Activated T-helper 9 cell treated with anti-CD3 and anti-CD28 coated beads, Interleukin-2, amount 50 U/mL, for 16 hours (primary cell): ENCODE measurements at regions not wholly inside any gene's neighbourhood (a gene's known extent, or its start where the extent isn't known, plus 50 kb on each side); places are given as distances from the start of the nearest gene placed in this dataset.
A peak's percentile ranks its signal among the peaks of the same experiment; 100 is the strongest.
"Not testable (repeated sequence)": the region's sequence is repeated elsewhere in the genome, so short reads cannot be mapped to it uniquely, and the experiment has no call there.

Experiments
- DNase-seq: peaks from one replicate; pipeline ENCODE4 v3.0.0-alpha.2; 2020; ENCODE audit warnings: low read depth

DNA sequence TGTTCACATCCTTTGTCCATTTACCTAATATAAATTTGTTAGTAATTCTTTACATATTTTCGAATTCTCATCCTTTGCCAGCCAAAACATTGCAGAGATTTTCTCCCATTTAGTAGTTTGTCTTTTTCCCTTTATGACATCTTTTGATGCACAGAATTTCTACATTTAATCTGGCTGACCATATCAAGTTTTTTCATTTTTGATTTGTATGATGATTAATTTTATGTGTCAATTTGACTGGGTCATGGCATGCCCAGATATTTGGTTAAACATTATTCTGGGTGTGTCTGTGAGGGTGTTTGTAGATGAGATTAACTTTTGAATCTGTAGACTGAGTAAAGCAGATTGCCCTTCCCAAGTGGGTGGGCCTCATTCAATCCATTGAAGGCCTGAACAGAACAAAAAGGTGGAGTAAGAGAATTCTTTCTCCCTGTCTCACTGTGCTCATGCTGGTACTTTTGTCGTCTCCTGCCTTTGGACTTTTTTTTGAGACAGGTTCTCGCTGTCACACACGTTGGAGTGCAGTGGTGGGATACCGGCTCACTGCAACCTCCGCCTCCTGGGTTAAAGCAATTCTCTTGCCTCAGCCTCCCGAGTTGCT lies 72.1 kb upstream of the EPB41L1 start:
- DNase-seq, result no peak

DNA sequence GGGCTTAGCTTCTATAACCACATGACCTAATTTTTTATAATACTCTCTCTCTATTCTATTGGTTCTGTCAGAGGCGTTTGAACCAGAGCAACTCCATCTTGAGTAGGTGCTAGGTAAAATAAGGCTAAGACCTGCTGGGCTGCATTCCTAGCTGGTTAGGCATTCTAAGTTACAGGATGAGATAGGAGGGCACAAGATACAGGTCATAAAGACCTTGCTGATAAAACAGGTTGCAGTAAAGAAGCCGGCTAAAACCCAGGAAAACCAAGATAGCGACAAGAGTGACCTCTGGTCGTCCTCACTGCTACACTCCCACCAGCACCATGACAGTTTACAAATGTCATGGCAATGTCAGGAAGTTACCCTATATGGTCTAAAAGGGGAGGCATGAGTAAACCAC lies 71.3 kb upstream of the EPB41L1 start:
- not testable (repeated sequence) for DNase-seq

DNA sequence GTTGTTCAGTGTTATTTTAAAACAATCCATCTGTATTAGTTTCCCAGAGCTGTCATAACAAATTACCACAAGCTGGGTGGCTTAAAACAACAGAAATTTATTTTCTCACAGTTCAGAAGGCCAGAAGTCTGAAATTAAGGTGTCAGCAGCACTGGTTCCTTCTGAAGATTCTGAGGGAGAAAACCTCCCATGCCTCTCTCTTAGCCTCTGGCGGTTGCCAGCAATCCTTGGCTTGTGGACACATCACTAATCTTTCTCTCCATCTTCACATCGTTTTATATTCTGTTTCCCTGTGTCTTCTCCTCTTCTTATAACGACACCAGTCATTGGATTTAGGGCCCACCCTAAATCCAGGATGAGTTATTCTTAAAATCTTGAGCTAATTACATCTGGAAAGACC lies 70.2 kb upstream of the EPB41L1 start:
- DNase-seq, result no peak

DNA sequence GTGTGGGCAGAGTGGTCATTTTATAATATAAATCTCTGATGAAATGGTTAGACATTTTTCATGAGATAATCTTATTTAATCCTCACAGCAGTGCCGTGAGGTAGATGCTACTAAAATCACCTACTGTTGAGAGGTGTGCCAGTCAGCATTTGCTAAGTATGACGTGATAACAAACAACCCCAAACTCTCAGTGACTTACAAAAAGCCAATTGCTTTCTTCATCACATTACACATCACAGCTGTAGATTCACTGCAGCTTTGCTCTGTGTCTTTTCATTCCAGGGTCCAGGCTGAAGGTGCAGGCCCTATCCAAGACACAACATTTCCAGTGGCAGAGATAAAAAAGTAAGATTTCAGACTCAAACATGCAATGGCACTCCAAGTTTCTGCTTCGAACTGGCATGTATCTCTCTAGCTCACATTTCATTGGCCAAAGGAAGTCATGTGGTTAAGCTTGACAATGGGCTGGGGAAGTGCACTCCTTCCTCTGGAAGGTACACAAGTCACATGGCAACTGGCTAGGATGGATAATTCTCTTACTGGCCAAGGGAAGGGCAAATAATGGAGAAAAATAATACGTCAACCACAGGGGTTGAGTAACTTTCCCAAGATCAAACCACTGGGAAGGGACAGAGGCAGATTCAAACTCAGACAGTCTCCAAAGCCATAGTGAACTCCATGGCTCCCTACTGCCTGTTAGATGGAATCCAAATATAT lies 69.5 kb upstream of the EPB41L1 start:
- no peak for DNase-seq

DNA sequence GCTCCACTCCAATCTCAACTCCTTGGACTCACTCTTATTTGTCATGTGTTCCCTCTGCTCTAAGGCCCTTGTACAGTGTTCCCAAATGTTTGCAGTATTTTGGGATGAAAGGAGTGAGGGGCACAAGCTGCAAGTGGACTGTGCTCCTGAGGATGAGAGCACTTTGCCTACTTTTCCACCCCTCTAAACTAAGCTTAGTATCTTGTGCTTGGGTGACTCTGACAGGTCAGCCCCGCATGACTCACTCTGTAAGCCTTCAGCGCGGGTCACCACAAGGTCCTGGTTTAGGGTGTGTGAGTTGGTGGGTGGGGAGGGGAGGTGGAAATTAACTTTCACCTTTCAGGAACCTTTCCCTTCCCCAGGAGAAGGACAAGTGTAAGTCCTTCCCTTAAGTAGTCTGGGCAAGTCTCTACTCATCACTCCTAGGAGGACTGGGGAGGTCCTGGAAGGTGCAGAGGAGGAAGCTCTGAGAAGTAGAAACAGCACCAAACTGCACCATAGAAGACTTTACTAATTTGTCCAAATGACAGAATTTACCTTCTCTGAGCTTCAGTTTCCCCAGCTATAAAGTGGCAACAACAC lies 68.8 kb upstream of the EPB41L1 start:
- no peak for DNase-seq

DNA sequence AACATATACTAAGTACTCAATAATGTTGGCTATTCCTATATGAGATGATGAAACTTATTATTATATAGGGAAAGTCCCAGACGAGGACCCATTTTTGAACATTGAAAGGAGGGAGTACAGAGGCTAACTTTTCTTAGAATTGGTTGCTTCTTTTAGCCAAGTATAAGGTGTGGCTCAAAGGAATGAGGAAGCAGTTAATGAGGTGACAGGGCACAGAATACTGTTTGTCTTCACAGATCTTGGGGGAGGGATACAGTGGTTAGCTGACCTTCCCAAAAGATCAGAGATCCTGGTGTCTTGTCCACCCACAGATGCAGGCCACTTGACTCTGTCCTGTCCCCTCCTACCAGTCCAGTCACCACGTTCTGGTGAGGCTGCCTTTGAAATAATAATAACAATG lies 67.8 kb upstream of the EPB41L1 start:
- DNase-seq, result no peak

DNA sequence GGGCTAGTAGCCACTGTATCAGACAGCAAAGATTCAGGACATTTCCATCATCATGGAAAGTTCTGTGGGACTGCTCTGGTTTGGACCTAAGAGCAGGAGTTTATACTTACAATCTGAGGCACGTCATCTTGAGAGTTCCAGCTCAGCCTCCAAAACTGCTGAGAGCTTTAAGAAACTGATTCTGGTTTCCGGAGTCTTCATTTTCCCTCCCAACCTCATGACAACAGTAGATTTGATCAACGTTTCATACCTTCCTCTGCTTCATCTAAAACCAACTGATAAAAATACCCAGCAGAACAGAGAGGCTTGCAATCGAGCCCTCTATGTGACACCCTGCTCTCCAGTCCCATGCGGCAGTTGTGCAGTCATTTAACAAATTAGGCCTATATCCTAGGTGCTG lies 64.3 kb upstream of the EPB41L1 start:
- no peak for DNase-seq

DNA sequence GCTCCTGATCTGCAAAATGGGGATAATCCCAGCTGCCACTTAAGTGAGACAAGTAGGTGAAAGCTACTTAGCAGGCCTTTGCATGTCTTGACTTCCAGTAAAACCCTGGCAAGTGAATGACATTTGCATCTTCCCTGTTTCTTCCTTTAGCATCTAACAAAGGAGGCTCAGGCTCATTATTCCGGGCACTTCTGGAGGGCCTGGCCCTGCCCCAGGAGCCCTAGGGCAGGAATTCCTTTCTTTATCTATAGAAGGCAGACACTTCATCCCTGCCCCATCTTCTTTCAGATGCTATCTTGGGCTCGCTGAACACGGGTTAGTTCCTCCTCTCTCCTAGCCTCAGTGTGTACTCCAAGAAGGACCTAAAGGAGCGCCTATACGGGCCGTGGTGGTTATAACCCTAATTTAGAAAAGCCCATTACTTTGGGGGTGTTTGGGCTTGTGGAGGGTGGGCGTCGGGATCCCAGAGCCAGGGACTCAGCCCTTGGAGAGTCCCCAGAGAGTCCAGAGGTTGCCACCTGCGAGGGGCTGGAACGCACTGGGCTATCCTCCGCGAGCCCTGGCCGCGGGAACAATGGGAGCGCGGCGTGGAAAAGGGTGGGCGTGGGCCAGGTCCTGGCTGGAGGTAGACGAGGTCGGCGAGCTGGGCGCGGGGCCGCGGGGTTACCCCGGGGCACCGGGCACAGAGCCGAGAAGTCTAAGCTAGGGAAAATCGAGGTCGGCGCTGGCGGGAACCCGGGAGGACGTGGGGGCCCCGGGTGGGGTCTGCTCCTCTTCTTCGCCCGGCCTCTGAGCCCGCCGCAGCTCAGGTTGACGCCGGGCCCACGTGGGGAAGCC lies 62.8 kb upstream of the EPB41L1 start:
- DNase-seq, result no peak

DNA sequence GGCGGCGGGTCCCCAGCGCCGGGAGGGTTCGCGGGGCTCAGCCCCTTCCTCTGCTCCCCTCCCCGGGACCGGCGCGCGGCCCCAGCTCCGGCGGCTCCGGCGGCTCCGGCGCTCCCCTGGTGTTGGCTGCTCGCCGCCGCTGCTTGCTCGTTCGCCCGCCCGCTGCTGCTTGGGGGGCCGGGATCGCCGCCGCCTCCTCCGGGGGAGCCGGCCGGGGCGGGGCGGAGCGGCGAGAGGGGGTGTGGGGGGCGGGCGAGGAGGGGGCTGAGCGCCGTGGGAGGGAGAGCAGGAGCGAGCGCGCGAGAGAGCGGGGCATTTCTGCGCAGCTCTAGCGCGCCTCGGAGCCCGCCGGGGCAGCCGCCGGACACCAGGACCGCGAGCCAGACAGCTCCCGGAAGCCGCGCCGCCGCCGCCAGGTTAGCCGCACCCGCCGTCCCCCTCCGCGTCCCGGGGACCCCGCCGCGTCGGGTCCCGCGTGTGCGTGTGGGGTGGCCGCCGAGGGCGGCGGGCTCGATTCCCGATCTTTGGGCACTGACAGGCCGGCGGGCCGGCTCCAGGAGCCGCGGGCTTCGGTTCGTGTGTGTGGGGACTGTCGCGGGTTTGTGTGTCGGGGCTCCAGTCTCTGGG lies 62.0 kb upstream of the EPB41L1 start:
- DNase-seq, result no peak

DNA sequence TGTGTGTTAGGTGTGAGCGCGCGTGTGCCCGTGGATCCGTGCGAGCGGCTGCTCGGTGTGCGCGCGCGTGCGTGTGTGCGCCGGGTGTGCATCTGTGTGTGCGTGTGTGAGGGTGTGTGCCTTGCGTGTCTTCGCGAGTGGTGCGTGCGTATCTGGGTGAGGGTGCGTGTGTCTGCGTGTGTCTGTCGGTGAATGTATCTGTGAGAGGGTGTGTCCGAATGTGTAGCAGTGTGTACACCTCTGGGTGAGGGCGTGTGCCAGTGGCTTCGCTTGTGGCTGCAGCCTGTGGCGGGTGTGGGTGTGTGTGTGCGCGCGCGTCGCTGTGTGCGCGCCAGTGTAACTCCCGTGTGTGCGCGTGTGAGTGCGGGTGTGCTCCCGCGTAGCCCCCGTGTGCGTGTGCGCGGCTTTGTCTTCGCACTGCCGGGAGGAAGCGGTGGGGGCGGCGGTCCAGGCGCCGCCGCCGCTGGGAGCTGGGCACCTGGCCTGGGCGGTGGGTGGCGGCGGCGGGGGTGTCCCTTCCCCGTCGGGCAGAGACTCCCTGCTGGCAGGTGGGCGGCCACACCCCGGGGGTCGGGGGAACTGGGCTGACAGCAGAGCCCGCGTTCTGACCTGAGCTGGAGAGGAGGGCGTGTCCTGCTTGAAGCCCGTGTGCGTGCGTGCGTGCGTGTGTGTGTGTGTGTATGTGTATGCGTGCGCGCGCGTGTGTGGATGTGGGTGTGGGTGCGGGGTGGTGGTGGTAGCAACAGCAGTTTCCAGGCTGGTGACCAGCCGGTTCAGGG lies 61.3 kb upstream of the EPB41L1 start:
- peak; percentile 12 for DNase-seq

DNA sequence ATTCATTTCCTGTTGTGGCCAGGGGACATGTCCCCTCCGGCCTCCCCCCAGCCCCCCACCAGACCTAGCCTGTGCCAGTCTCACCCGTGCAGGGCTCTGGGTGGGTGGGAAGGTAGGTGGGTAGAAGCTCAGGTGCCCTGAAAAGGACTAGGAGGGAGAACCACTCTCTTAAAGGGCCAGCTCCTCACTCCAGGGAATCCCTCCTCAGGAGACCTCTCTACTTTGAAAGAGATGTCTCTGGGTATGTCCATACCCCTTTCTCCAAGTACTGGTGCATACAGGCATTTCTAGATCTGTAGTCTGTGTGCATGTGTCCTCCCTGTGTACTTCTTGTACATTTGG lies 60.8 kb upstream of the EPB41L1 start:
- no peak for DNase-seq

DNA sequence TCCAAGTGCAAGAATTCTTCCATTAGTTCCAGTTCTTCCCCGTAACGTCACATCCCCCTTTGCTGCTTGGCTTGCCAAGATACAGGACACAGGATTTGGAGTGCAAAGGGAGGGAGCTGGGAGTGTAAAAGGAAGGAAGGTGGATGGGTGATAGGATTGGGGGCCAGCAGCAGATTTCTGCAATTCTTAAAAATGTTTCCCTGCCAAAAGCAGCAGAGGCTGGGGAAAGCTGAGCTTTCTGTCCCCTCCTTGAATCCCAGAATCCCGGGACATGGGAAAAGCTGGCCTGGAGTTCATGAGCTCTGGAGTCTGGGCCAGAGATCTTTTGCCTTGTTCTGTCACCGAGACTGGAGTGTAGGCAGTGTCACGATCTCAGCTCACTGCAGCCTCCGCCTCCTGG lies 60.0 kb upstream of the EPB41L1 start:
- no peak for DNase-seq

DNA sequence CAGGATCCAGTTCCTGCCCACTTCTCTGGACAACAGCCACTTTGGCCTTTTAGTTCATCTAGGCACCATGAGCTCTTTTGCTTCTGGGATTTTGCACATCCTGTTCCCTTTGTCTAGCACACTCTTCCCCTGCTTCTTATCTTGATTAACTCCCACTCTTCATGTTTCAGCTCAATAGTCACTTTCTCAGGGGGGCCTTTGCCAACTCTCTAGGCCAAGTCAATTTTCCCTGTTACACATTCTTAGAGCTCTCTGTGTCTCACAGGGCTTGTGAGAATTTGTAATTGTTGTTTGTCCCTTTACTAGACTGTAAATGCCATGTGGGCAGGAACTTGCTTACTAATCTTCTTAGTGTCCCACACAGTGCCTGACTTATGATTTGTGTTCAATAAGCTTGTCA lies 58.1 kb upstream of the EPB41L1 start:
- no peak for DNase-seq

DNA sequence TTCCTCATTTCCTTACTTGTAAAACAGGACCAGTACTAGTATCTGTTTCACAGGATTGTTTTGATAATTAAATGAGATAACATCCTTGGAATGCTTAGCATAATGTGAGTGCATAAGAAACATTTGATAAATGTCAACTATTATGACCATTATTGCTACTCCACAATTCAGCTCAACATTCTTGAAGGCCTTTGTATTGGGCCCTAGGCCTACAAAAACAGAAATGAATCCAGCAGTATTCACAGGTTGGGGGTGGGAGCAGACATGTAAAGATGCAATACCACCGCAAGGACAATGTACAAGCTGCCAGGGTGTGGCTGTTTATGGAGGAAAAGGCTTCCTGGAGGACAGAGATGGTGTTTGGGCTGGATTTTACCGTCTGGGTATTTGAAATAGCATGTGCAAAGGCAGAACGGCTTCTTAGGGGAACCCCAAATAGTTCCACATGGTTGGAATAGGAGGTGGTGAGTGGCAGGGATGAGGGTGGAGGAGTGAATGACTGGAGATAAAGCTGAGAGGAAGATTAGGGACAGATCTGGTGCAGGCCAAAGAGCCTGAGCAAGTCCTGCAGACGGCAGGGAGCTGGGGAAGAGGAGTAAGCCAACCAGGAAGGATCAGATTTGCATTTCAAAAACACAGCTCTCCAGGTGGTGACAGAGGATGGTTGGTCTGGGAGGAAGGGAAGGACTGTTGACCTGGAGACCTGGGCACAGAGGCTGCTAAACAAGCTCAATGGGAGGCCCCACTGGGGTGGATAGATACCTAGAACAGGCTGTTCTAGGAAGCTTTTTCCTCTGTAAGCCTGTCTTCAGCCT lies 57.0 kb upstream of the EPB41L1 start:
- no peak for DNase-seq

DNA sequence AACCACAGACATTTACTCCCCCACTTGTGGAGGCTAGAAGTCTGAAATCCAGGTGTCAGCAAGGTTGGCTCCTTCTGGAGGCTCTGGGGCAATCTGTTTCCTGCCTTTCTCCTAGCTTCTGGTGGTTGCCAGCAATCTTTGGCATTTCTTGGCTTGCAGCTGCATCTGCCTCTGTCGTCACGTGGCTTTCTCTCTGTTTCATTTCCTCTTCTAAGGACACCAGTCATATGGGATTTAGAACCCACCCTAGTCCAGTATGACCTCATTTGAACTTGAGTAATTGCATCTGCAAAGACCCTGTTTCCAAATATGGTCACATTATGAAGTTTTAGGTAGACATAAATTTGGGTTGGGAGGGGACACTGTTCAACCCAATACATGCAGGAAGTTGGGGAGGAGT lies 56.2 kb upstream of the EPB41L1 start:
- DNase-seq, result no peak

DNA sequence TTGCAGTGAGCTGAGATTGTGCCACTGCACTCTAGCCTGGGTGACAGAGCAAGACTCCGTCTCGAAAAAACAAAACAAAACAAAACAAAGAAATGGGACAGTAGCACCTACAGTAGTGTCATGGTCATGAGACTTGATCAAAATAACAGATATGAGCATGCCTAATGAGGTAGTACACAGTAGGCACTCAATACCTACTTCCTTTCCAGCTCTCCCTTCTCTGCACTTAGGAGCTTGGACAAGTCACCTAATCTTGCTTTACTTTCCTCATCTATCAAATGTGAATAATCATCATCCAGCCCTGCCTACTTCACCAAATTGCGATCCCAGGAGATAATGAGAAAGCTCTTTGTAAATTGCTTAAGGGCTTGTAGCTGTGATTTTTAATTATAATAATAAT lies 55.4 kb upstream of the EPB41L1 start:
- DNase-seq, result no peak

DNA sequence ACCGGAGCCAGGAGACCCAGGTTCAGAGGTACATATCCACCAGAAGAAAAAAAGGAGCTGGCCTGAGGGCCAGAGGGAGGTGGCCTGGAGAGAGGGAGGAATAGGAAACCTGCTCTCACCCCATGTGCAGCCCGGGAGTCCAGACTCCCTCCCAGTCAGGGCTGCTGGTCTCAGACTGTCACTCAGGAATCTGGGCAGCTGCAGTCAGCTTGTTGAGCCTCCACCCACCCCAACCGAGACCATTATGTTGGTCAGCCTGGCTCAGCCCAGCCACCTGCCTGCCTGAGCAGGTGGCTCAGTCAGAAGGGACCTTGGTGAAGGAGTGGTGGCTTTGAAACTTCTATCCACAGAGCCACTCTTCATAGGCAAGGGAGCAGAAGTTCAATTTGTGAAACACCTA lies 53.3 kb upstream of the EPB41L1 start:
- no peak for DNase-seq

DNA sequence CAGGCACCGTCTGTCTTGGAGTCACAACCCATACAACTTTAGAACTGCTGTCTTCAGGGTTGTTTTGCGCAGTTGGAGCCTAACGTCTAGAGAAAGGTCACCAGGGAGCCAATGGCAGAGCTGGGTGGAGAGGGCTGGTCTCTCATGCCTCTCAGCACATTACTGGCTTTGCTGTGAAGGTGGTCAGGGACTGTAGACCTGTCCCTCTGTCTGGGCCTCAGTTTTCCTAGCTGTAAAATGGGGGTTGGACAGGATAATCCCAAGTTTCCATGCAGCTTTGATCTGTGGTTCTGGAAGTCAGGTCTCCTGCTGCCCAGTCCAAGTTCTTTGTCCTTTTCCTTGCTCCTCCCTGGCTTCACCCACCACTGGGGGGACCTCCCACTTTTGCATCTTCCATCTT lies 52.2 kb upstream of the EPB41L1 start:
- no peak for DNase-seq

DNA sequence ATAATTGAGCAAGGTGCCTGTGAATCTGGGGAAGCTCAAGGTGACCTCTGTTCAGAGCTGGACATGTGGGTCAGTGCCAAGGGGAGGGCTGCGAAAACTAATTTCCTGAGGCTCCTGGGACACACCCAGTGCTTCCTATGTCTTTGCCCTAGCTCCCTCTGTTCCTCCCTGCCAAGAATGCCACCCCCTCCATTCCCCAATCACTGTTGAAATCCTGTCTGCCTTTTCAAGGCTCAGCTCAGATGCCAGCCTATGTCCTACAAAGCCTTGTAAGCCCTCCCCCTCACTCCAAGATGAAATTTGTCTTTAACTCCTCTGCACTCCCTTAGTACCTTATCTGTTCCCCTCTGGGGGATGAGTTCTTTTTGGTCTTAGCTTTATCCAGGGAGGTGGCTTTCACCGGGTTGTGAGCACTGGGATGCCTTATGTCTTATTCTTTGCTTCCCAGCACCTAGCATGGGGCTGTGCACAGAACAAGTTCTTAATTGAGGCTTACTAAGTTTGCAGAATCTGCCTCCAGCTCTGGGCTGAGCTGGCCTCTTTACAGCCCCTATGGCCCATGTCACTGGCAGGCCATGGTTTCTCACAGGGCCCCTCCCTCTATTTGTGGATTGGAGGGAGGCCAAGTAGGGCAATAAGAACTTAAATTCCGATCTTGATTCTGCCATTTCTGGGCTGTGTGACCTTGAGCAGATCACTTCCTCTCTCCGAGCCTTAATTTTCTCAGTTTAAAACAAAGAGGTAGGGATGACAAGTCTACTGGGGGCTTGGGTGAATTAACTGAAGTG lies 51.5 kb upstream of the EPB41L1 start:
- DNase-seq, result no peak

DNA sequence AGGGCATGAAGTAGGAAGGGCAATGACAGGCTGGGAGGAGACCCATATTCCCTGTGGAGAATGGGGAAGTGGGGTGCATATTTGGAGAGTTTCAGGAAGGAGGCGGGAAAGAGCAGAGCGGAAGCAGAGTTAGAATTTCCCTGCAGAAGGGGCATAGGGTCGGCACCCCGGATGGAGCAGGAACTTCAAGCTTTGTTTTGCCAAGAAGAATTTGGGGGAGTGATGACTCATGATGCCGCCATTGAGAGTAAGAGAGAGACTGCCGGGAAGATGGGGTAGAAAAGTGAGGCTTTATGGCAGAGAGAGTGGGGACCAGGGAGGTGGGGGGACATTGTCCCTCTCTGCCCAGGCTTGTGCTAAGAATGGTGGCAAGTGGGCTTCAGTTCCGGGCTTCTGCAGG lies 50.3 kb upstream of the EPB41L1 start:
- no peak for DNase-seq
